ENCODE measurements at regions not wholly inside any gene's neighbourhood (a gene's known extent, or its start where the extent isn't known, plus 50 kb on each side); places are given as distances from the start of the nearest gene placed in this dataset.

DNA sequence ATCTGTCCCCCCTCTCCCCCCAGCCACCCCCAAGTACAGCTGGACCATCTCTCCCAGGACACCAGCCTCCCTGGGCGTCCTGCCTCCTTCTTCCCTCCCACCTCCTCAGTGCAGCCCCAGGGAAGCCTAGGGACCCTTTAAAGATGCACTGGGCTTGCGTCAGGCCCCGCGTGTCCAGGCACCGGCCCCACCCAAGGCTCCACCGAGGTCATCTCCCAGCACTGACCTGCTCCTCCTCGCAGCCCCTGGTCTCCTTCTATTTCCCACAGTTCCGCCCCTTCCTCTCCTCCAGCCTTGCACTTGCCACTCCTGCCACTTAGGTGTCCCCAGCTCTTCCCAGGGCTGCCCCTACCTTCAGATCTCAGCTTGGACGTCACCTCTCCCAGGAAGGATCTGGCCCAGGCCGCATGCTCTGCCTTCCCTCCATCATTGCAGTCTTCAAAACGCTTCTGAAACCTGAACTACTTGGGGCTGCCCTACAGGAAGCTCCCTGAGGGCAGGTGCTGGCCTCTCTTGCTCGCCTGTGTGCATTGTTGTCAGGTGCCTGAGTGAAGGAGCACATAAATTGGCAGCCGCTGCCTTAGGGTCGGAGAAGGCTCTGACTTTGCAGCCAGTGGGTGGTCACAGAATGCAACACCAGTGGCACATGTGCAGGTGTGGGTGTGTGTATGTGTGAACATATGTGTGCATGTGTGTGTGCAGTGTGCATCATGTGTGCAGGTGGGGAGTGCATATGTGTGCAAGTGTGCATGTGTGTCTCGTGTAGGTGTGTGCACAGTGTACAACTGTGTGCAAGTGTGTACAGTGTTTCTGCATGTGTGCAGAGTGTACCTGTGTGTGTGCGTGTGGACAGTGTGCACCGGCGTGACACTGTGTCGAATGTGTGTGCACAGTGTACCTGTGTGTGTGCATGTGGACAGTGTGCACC, 152.9 kb downstream of the C9orf50 start:
- Histone ChIP-seq H3K79me2 (ENCODE audit: insufficient read depth) (no peaks in the 10 kb centered on the region), H3F3A (replicated peaks; ENCODE audit: insufficient read depth) (peaks cover 4% of the 10 kb centered on the region), H3K27ac (ENCODE audit: low read depth in 2 of 2, low read length in 1 of 2) (no peak overlapping the region), H3K4me1 (ENCODE audit: control insufficient read depth in 1 of 2, insufficient read depth in 2 of 2, low read depth in 1 of 2, low read length in 1 of 2) (peaks cover 15 to 28% of the 10 kb centered on the region in 2 experiments; a peak in 3 of 4 replicates), H3K4me2 (no peak overlapping the region), H4K20me1 (ENCODE audit: insufficient read depth) (no peaks in the 10 kb centered on the region), H3K27me3 (ENCODE audit: insufficient read depth) (no peaks in the 10 kb centered on the region), H3K9ac (no peak overlapping the region), H3K36me3 (replicated peaks in 1 of 2; ENCODE audit: control insufficient read depth in 1 of 2, insufficient read depth in 2 of 2, low read length in 1 of 2) (no peaks in the 10 kb centered on the region), H3K9me3 (no peaks in the 10 kb centered on the region), H3K9me2 (no peaks in the 10 kb centered on the region), H3K4me3 (ENCODE audit: low read depth in 2 of 2, low read length in 1 of 2) (no peak overlapping the region), H2AFZ (ENCODE audit: low read depth) (no peak overlapping the region)
- no peak for DNase-seq
- no peak for TF ChIP-seq EZH2phosphoT487 (IDR thresholded peaks at IDR 0.05; ENCODE audit: borderline replicate concordance, low read depth)
- no peak for TF ChIP-seq TEAD4 (IDR thresholded peaks at IDR 0.05; ENCODE audit: borderline replicate concordance, insufficient read depth)
- TF ChIP-seq RFX5 (IDR thresholded peaks at IDR 0.05; ENCODE audit: low read length), result no peak
- no peak for TF ChIP-seq RCOR1 (IDR thresholded peaks at IDR 0.05; ENCODE audit: low read length)
- no peak for TF ChIP-seq YY1 (IDR thresholded peaks at IDR 0.05; ENCODE audit: low read depth)
- TF ChIP-seq, protein P1, sequence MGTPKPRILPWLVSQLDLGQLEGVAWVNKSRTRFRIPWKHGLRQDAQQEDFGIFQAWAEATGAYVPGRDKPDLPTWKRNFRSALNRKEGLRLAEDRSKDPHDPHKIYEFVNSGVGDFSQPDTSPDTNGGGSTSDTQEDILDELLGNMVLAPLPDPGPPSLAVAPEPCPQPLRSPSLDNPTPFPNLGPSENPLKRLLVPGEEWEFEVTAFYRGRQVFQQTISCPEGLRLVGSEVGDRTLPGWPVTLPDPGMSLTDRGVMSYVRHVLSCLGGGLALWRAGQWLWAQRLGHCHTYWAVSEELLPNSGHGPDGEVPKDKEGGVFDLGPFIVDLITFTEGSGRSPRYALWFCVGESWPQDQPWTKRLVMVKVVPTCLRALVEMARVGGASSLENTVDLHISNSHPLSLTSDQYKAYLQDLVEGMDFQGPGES (IDR thresholded peaks at IDR 0.05; ENCODE audit: low read depth, low read length), result no peak
- TF ChIP-seq MEF2A (IDR thresholded peaks at IDR 0.05; ENCODE audit: borderline replicate concordance, low read depth), result no peak
- TF ChIP-seq, protein P2, sequence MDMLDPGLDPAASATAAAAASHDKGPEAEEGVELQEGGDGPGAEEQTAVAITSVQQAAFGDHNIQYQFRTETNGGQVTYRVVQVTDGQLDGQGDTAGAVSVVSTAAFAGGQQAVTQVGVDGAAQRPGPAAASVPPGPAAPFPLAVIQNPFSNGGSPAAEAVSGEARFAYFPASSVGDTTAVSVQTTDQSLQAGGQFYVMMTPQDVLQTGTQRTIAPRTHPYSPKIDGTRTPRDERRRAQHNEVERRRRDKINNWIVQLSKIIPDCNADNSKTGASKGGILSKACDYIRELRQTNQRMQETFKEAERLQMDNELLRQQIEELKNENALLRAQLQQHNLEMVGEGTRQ (IDR thresholded peaks at IDR 0.05; ENCODE audit: borderline replicate concordance, low read depth, low read length), result no peak
- TF ChIP-seq SMC3 (IDR thresholded peaks at IDR 0.05; ENCODE audit: low read depth, low read length), result no peak
- ChIA-PET POLR2A (interaction anchor here (1.1 to 1.2 kb wide), 2 partner anchors 14 to 16 kb away, joined by 3 read pairs; no protein-coding TSS in a partner anchor), CTCF (interaction anchor here (0.7 kb wide), 1 partner anchor 13 kb away, joined by 3 read pairs; no protein-coding TSS in a partner anchor)
- WGBS (ENCODE audit: low lambda C conversion rate), result 94% methylated on average over 19 of the region's 19 CpGs

DNA sequence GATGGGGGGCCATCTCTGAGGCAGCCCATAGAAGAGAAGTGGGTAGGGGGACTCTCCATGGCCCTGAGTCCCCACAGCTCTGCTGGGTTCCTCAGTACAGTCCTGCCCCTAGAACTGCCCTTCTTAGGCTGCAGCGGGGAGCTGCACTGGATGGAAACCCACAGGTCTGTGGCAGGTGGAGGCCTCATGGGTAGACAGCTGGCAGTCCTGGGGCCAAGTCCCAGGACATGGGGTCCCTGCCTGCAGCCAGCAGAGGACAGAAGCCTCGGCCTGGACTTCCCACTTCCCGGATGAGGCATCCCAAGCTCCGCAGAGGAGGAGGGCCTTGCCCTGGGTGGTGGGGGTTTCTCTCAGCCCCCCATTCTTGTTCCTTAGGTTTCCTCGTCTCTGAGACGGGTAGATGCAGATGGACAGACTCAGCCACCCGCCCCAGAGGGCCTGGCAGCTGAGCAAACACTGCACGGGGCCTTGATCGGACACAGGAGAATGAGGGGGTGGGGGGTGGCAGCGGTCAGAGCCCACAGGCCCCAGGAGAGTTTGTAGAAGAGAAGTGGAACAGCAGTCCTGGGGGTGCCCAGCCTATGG, 153.8 kb downstream of the C9orf50 start:
- POLR2A ChIA-PET, result interaction anchor here (1.2 kb wide), 1 partner anchor 15 kb away, joined by 3 read pairs; no protein-coding TSS in a partner anchor
- Histone ChIP-seq H4K20me1 (ENCODE audit: insufficient read depth) (no peaks in the 10 kb centered on the region), H3K9me3 (no peaks in the 10 kb centered on the region), H3K9me2 (no peaks in the 10 kb centered on the region), H3K36me3 (replicated peaks in 1 of 2; ENCODE audit: control insufficient read depth in 1 of 2, insufficient read depth in 2 of 2, low read length in 1 of 2) (no peaks in the 10 kb centered on the region), H3K4me2 (no peak overlapping the region), H3K4me1 (ENCODE audit: control insufficient read depth in 1 of 2, insufficient read depth in 2 of 2, low read depth in 1 of 2, low read length in 1 of 2) (peaks cover 15 to 28% of the 10 kb centered on the region in 2 experiments; a peak in 3 of 4 replicates), H3K79me2 (ENCODE audit: insufficient read depth) (no peaks in the 10 kb centered on the region), H3K4me3 (ENCODE audit: low read depth in 2 of 2, low read length in 1 of 2) (no peak overlapping the region), H2AFZ (ENCODE audit: low read depth) (no peak overlapping the region), H3K27me3 (ENCODE audit: insufficient read depth) (no peaks in the 10 kb centered on the region), H3F3A (replicated peaks; ENCODE audit: insufficient read depth) (peaks cover 4% of the 10 kb centered on the region), H3K27ac (ENCODE audit: low read depth in 2 of 2, low read length in 1 of 2) (no peak overlapping the region), H3K9ac (no peak overlapping the region)
- CTCF ChIA-PET, result interaction anchor here (0.7 kb wide), 1 partner anchor 13 kb away, joined by 3 read pairs; no protein-coding TSS in a partner anchor
- 86% methylated on average over 7 of the region's 10 CpGs for WGBS (ENCODE audit: low lambda C conversion rate)
- DNase-seq, result no peak
- no peak for TF ChIP-seq MEF2A (IDR thresholded peaks at IDR 0.05; ENCODE audit: borderline replicate concordance, low read depth)
- no peak for TF ChIP-seq RAD21 (IDR thresholded peaks at IDR 0.05; ENCODE audit: low read length)
- TF ChIP-seq RFX5 (IDR thresholded peaks at IDR 0.05; ENCODE audit: low read length), result no peak
- no peak for TF ChIP-seq NFIC (IDR thresholded peaks at IDR 0.05; ENCODE audit: borderline replicate concordance)
- TF ChIP-seq EP300 (IDR thresholded peaks at IDR 0.05; ENCODE audit: borderline replicate concordance in 1 of 2, low read depth in 1 of 2, low read length in 1 of 2), result no peak
- no peak for TF ChIP-seq CHD2 (IDR thresholded peaks at IDR 0.05; ENCODE audit: low read length, partially characterized antibody)
- TF ChIP-seq POLR2AphosphoS5 (IDR thresholded peaks at IDR 0.05; ENCODE audit: low read depth, low read length), result no peak
- TF ChIP-seq, protein P3, sequence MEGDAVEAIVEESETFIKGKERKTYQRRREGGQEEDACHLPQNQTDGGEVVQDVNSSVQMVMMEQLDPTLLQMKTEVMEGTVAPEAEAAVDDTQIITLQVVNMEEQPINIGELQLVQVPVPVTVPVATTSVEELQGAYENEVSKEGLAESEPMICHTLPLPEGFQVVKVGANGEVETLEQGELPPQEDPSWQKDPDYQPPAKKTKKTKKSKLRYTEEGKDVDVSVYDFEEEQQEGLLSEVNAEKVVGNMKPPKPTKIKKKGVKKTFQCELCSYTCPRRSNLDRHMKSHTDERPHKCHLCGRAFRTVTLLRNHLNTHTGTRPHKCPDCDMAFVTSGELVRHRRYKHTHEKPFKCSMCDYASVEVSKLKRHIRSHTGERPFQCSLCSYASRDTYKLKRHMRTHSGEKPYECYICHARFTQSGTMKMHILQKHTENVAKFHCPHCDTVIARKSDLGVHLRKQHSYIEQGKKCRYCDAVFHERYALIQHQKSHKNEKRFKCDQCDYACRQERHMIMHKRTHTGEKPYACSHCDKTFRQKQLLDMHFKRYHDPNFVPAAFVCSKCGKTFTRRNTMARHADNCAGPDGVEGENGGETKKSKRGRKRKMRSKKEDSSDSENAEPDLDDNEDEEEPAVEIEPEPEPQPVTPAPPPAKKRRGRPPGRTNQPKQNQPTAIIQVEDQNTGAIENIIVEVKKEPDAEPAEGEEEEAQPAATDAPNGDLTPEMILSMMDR (IDR thresholded peaks at IDR 0.05), result no peak
- no peak for TF ChIP-seq GABPA (IDR thresholded peaks at IDR 0.05; ENCODE audit: low read depth)
- TF ChIP-seq SIN3A (IDR thresholded peaks at IDR 0.05; ENCODE audit: borderline replicate concordance, low read depth, low read length), result no peak
- no peak for TF ChIP-seq TEAD4 (IDR thresholded peaks at IDR 0.05; ENCODE audit: borderline replicate concordance, insufficient read depth)
- TF ChIP-seq FOSL2 (IDR thresholded peaks at IDR 0.05; ENCODE audit: borderline replicate concordance, low read depth), result no peak
- TF ChIP-seq RCOR1 (IDR thresholded peaks at IDR 0.05; ENCODE audit: low read length), result no peak
- TF ChIP-seq, protein P4, sequence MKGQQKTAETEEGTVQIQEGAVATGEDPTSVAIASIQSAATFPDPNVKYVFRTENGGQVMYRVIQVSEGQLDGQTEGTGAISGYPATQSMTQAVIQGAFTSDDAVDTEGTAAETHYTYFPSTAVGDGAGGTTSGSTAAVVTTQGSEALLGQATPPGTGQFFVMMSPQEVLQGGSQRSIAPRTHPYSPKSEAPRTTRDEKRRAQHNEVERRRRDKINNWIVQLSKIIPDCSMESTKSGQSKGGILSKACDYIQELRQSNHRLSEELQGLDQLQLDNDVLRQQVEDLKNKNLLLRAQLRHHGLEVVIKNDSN (IDR thresholded peaks at IDR 0.05; ENCODE audit: borderline replicate concordance, low read depth), result no peak
